Common myeloid progenitor, CD34-positive (primary cell): ENCODE measurements at regions not wholly inside any gene's neighbourhood (a gene's known extent, or its start where the extent isn't known, plus 50 kb on each side); places are given as distances from the start of the nearest gene placed in this dataset.

Experiments used
- CTCF ChIA-PET: fragments of 350-600 bp; sonication (Branson Sonifier 250); formaldehyde crosslinking; loops from one replicate; lab custom pipeline; 2021; ENCODE audit warnings: antibody characterized with exemption; lab: Charles Lee
- POLR2A ChIA-PET: fragments of 350-600 bp; sonication (Branson Sonifier 250); formaldehyde crosslinking; loops from one replicate; lab custom pipeline; 2021; ENCODE audit warnings: antibody characterized with exemption; lab: Charles Lee
- DNase-seq, 3 donors: peaks; one replicate each; pipeline versions ENCODE4 v3.0.0 to v3.0.0-alpha.2; 2013
- H3K27ac ChIP-seq, 2 experiments: 1 replicate in 1 of 2; 2 replicates in 1 of 2; pipeline ENCODE4 v1.7.0; 2013; ENCODE audit warnings: inconsistent platforms in 2 of 2, low read length in 2 of 2, mild to moderate bottlenecking in 2 of 2, low read depth in 1 of 2, moderate library complexity in 1 of 2; ENCODE audit not compliant: severe bottlenecking in 2 of 2, insufficient read depth in 1 of 2, poor library complexity in 1 of 2
- H3K27me3 ChIP-seq, 5 experiments: replicated peaks in 2 of 5; 1 replicate in 3 of 5; 2 replicates in 2 of 5; pipeline versions ENCODE4 v1.6.1 to v1.7.0; 2013; ENCODE audit warnings: low read length in 4 of 5, mild to moderate bottlenecking in 2 of 5, moderate library complexity in 2 of 5, inconsistent platforms in 1 of 5; ENCODE audit not compliant: insufficient read depth in 5 of 5, control insufficient read depth in 4 of 5
- H3K36me3 ChIP-seq, 4 experiments: 1 replicate in 2 of 4; 2 replicates in 2 of 4; pipeline versions ENCODE4 v1.6.1 to v1.7.0; 2013; ENCODE audit warnings: low read length in 3 of 4, control low read depth in 1 of 4, mild to moderate bottlenecking in 1 of 4; ENCODE audit not compliant: control insufficient read depth in 4 of 4, insufficient read depth in 4 of 4
- H3K4me1 ChIP-seq, 4 experiments: 1 replicate in 3 of 4; 2 replicates in 1 of 4; pipeline versions ENCODE4 v1.6.1 to v1.7.1; 2013; ENCODE audit warnings: low read length in 3 of 4, mild to moderate bottlenecking in 3 of 4, control low read depth in 1 of 4, inconsistent platforms in 1 of 4, moderate library complexity in 1 of 4; ENCODE audit not compliant: control insufficient read depth in 4 of 4, insufficient read depth in 4 of 4; ENCODE audit errors: control extremely low read depth in 1 of 4
- H3K4me3 ChIP-seq, 7 experiments: 1 replicate in 4 of 7; 2 replicates in 3 of 7; pipeline versions ENCODE4 v1.5.1 to v1.7.0; 2013; ENCODE audit warnings: mild to moderate bottlenecking in 7 of 7, low read length in 6 of 7, moderate library complexity in 6 of 7, inconsistent platforms in 2 of 7, low read depth in 2 of 7, control low read depth in 1 of 7; ENCODE audit not compliant: insufficient read depth in 4 of 7, control insufficient read depth in 1 of 7; ENCODE audit errors: extremely low read depth in 1 of 7
- H3K9me3 ChIP-seq, 5 experiments: 1 replicate in 4 of 5; 2 replicates in 1 of 5; pipeline versions ENCODE4 v1.6.1 to v1.7.1; 2013; ENCODE audit warnings: low read length in 4 of 5, mild to moderate bottlenecking in 2 of 5, inconsistent platforms in 1 of 5, low read depth in 1 of 5, moderate library complexity in 1 of 5; ENCODE audit not compliant: control insufficient read depth in 4 of 5, insufficient read depth in 2 of 5; ENCODE audit errors: control extremely low read depth in 1 of 5
- WGBS: methylation state at CpG from one replicate; pipeline ENCODE4 v1.1.5; 2013; ENCODE audit not compliant: insufficient coverage; 5-methylcytosine and 5-hydroxymethylcytosine counted together

GRCh38 chr14:95796788-95797187 is 79.8 kb upstream of the TUNAR start:
- Histone ChIP-seq H3K36me3 (no peaks in the 10 kb centered on the region), H3K27ac (no peak overlapping the region), H3K4me1 (no peaks in the 10 kb centered on the region), H3K27me3 (peaks cover 0 to 2% (median 0%) of the 10 kb centered on the region in 5 experiments), H3K9me3 (peaks cover 0 to under 1% (median 0%) of the 10 kb centered on the region in 5 experiments), H3K4me3 (no peak overlapping the region)
- ChIA-PET POLR2A (interaction anchor here (0.7 kb wide), 1 partner anchor 11 kb away, joined by 3 read pairs; no protein-coding TSS in a partner anchor), CTCF (no interaction called here)
- DNase-seq, result no peak
- WGBS, result 88% methylated on average over 3 of the region's 5 CpGs

GRCh38 chr14:95787941-95788340 is 74.0 kb upstream of the TCL1A start:
- no peak overlapping the region for H3K27ac ChIP-seq
- H3K4me1 ChIP-seq, result no peaks in the 10 kb centered on the region
- no peaks in the 10 kb centered on the region for H3K27me3 ChIP-seq
- POLR2A ChIA-PET, result no interaction called here
- H3K9me3 ChIP-seq, result no peaks in the 10 kb centered on the region
- H3K36me3 ChIP-seq, result no peaks in the 10 kb centered on the region
- WGBS, result 80% methylated on average over 3 of the region's 3 CpGs
- CTCF ChIA-PET, result interaction anchor here (1.3 kb wide), 1 partner anchor 13 kb away, joined by 3 read pairs; no protein-coding TSS in a partner anchor
- no peak overlapping the region for H3K4me3 ChIP-seq
- no peak for DNase-seq

- Histone ChIP-seq H3K27ac (no peak overlapping the region), H3K9me3 (no peaks in the 10 kb centered on the region), H3K4me3 (no peak overlapping the region), H3K27me3 (no peaks in the 10 kb centered on the region), H3K4me1 (no peaks in the 10 kb centered on the region), H3K36me3 (no peaks in the 10 kb centered on the region)
- ChIA-PET POLR2A (no interaction called here), CTCF (interaction anchor here (1.3 kb wide), 1 partner anchor 12 kb away, joined by 3 read pairs; no protein-coding TSS in a partner anchor)
- 84% methylated on average over 8 of the region's 8 CpGs for WGBS
- DNase-seq, result no peak
Measured at GRCh38 chr14:95786566-95786965, 72.6 kb upstream of the TCL1A start.

GRCh38 chr14:95784137-95784536 is 70.2 kb upstream of the TCL1A start:
- POLR2A ChIA-PET, result interaction anchor here (0.7 kb wide), 1 partner anchor 1927 kb away, joined by 3 read pairs; no protein-coding TSS in a partner anchor
- WGBS, result 0% methylated on average over 1 of the region's 1 CpG
- DNase-seq, result peak; percentile 12 to 36 (median 20)
- Histone ChIP-seq H3K36me3 (no peaks in the 10 kb centered on the region), H3K9me3 (no peaks in the 10 kb centered on the region), H3K4me1 (no peaks in the 10 kb centered on the region), H3K4me3 (no peak overlapping the region), H3K27ac (no peak overlapping the region), H3K27me3 (no peaks in the 10 kb centered on the region)
- CTCF ChIA-PET, result no interaction called here

- Histone ChIP-seq H3K9me3 (no peaks in the 10 kb centered on the region), H3K36me3 (no peaks in the 10 kb centered on the region), H3K27me3 (peaks cover 0 to 9% (median 0%) of the 10 kb centered on the region in 5 experiments), H3K4me1 (no peaks in the 10 kb centered on the region), H3K27ac (no peak overlapping the region), H3K4me3 (no peak overlapping the region)
- 95% methylated on average over 4 of the region's 7 CpGs for WGBS
- POLR2A ChIA-PET, result no interaction called here
- CTCF ChIA-PET, result no interaction called here
- DNase-seq, result no peak
Measured at GRCh38 chr14:95776798-95777534, 63.0 kb upstream of the TCL1A start.

- whole genome bisulfite sequencing, result 62% methylated on average over 19 of the region's 28 CpGs
- H3K4me3 ChIP-seq, result no peak overlapping the region
- no peaks in the 10 kb centered on the region for H3K36me3 ChIP-seq
- POLR2A ChIA-PET, result interaction anchor here (0.7 kb wide), 1 partner anchor 1107 kb away, joined by 3 read pairs; no protein-coding TSS in a partner anchor
- H3K4me1 ChIP-seq, result no peaks in the 10 kb centered on the region
- no peak overlapping the region for H3K27ac ChIP-seq
- CTCF ChIA-PET, result interaction anchor here (0.9 to 4.6 kb wide), 7 partner anchors 13 to 228 kb away, joined by 3 to 39 read pairs (median 3); no protein-coding TSS in a partner anchor
- peaks cover 0 to 9% (median 0%) of the 10 kb centered on the region in 5 experiments for H3K27me3 ChIP-seq
- DNase-seq, result peak; percentile 35 to 62 (median 35)
- H3K9me3 ChIP-seq, result no peaks in the 10 kb centered on the region
Measured at GRCh38 chr14:95774265-95775160, 60.6 kb upstream of the TCL1A start.
